ENCODE measurements at regions not wholly inside any gene's neighbourhood (a gene's known extent, or its start where the extent isn't known, plus 50 kb on each side); places are given as distances from the start of the nearest gene placed in this dataset.

DNA sequence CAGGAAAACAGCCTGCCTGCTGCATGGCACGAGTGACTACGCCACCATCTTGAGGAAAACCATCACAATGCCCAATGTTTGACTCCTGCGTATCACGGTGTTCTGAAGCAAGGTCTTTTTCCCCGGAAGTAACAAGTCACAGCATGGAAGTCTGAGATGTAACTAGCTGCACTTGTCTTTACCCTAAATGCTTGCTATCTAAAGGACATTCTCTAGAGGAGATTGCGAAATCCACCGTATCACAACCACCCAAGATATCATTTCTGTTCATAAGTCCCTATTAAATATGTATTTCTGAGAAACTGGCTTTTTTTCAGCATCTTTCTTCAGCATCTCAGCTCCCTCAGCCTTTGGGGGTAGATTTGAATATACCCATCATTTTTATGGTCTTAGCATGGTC lies 1565.1 kb downstream of the ARAP2 start:
- H3K27me3 ChIP-seq, result no peaks in the 10 kb centered on the region
- no peak for DNase-seq (ENCODE audit: low read depth in 1 of 2, low spot score in 1 of 2)
- H3K4me1 ChIP-seq (ENCODE audit: low read depth), result no peaks in the 10 kb centered on the region
- TF ChIP-seq, protein P1, sequence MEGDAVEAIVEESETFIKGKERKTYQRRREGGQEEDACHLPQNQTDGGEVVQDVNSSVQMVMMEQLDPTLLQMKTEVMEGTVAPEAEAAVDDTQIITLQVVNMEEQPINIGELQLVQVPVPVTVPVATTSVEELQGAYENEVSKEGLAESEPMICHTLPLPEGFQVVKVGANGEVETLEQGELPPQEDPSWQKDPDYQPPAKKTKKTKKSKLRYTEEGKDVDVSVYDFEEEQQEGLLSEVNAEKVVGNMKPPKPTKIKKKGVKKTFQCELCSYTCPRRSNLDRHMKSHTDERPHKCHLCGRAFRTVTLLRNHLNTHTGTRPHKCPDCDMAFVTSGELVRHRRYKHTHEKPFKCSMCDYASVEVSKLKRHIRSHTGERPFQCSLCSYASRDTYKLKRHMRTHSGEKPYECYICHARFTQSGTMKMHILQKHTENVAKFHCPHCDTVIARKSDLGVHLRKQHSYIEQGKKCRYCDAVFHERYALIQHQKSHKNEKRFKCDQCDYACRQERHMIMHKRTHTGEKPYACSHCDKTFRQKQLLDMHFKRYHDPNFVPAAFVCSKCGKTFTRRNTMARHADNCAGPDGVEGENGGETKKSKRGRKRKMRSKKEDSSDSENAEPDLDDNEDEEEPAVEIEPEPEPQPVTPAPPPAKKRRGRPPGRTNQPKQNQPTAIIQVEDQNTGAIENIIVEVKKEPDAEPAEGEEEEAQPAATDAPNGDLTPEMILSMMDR (IDR thresholded peaks at IDR 0.05; ENCODE audit: low read depth, low read length), result no peak
- no peaks in the 10 kb centered on the region for H3K36me3 ChIP-seq
- H3K27ac ChIP-seq, result no peak overlapping the region
- H3K9me3 ChIP-seq (ENCODE audit: low read depth), result no peaks in the 10 kb centered on the region
- no peak overlapping the region for H3K4me3 ChIP-seq

DNA sequence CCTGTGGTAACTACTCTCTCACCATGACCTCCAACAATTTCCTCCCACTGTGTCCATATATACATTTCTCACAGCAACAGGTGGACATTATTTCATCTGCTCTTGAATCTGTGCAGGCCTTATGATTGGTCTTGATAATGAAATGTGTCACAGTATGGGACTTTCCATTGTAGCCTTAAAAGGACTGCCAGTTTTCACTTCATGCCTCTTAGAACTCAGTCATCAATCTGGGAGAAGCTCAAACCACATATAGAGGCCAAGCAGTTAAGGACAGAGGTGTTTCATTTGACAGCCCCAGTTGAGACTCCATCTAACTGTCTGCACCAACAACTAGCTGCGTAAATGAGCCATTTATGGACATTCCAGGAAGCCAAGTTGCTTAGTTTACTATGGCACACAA lies 1534.8 kb downstream of the ARAP2 start:
- no peaks in the 10 kb centered on the region for H3K9me3 ChIP-seq (ENCODE audit: low read depth)
- no peak for DNase-seq (ENCODE audit: low read depth in 1 of 2, low spot score in 1 of 2)
- H3K27me3 ChIP-seq, result no peaks in the 10 kb centered on the region
- H3K4me1 ChIP-seq (ENCODE audit: low read depth), result no peaks in the 10 kb centered on the region
- no peak overlapping the region for H3K27ac ChIP-seq
- TF ChIP-seq, protein P1 (IDR thresholded peaks at IDR 0.05; ENCODE audit: low read depth, low read length), result no peak
- H3K4me3 ChIP-seq, result no peak overlapping the region
- H3K36me3 ChIP-seq, result no peaks in the 10 kb centered on the region

DNA sequence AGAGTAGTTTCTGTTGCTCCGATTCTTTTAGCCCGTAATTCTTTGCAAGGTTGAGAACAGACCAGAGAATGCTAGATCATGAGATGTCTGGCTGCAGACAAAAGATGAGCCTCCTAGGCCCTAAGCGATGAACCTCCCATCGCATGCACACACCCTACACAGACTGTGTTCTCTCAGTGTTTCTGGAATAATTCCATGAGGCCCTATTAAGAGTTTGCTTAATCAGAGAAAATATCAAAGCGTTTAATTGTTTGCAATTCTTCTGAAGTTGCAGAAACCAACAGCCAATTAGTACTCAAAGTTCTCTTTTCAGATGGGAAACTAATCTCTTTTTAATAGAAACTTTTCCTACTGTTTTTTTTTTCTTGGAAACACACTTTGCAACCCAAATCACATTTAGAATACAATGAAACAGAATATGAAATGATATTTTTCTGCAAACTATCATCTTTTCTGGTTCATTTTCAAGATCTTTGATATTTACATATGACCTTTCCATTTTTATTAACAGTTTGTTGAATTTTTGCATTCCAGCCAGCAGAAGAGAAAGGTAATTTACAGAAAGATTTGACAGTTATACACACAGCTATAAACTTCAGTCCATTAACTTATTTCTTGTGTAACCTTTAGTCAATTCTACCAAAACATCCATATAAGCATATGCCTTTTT lies 1525.6 kb downstream of the ARAP2 start:
- DNase-seq (ENCODE audit: low read depth in 1 of 2, low spot score in 1 of 2), result no peak
- TF ChIP-seq, protein P1 (IDR thresholded peaks at IDR 0.05; ENCODE audit: low read depth, low read length), result no peak
- Histone ChIP-seq H3K27me3 (no peaks in the 10 kb centered on the region), H3K4me1 (ENCODE audit: low read depth) (no peaks in the 10 kb centered on the region), H3K9me3 (ENCODE audit: low read depth) (no peaks in the 10 kb centered on the region), H3K4me3 (no peak overlapping the region), H3K36me3 (no peaks in the 10 kb centered on the region), H3K27ac (no peak overlapping the region)

DNA sequence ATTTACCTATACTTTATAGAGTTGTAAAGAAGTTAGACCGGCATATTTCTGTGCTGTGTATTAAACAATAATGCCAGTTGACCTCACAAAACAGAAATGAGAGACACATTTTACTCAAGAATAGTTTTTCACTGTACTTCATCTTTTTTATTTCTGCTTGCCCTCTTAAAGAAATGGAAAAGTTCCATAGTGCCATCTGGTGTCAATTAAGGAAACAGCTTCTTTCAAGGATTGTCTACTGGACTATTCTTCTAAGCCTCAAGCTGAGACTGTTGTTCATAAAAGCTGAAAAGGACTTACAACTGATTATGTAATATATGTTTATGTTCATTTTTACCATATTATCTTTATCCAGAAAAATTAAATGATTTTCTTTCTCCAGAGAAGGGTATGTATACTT lies 1523.7 kb downstream of the ARAP2 start:
- Histone ChIP-seq H3K27me3 (no peaks in the 10 kb centered on the region), H3K9me3 (ENCODE audit: low read depth) (no peaks in the 10 kb centered on the region), H3K4me1 (ENCODE audit: low read depth) (no peaks in the 10 kb centered on the region), H3K36me3 (no peaks in the 10 kb centered on the region), H3K27ac (no peak overlapping the region), H3K4me3 (no peak overlapping the region)
- peak; percentile 58 to 65 for DNase-seq (ENCODE audit: low read depth in 1 of 2, low spot score in 1 of 2)
- TF ChIP-seq, protein P1 (IDR thresholded peaks at IDR 0.05; ENCODE audit: low read depth, low read length), result peak; percentile 54

DNA sequence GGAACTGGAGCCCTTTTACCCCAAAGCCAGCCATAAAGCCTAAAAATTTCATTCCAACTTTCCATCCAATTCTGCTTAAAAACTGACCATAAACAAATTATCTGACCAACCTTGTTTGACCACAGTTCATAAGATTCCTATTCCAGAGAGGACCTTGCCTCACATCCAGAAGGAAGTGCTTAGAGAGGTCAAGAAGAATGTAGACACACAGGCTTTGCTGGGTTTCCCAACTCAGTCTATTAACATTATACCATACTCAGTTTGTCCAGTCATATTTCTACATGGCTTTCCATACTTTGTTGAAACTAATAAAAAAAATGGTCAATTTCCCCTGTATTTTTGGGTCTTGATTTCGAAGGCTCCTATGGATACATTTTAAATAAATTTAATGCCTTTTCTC lies 1522.5 kb downstream of the ARAP2 start:
- H3K27me3 ChIP-seq, result no peaks in the 10 kb centered on the region
- TF ChIP-seq, protein P1 (IDR thresholded peaks at IDR 0.05; ENCODE audit: low read depth, low read length), result no peak
- no peaks in the 10 kb centered on the region for H3K36me3 ChIP-seq
- no peak overlapping the region for H3K27ac ChIP-seq
- no peak overlapping the region for H3K4me3 ChIP-seq
- no peaks in the 10 kb centered on the region for H3K4me1 ChIP-seq (ENCODE audit: low read depth)
- no peaks in the 10 kb centered on the region for H3K9me3 ChIP-seq (ENCODE audit: low read depth)
- no peak for DNase-seq (ENCODE audit: low read depth in 1 of 2, low spot score in 1 of 2)
